ENCODE measurements at regions not wholly inside any gene's neighbourhood (a gene's known extent, or its start where the extent isn't known, plus 50 kb on each side); places are given as distances from the start of the nearest gene placed in this dataset.

GRCh38 chr13:37929308-37929707 is 59.7 kb upstream of the TRPC4 start:
- Histone ChIP-seq H3K27ac (ENCODE audit: insufficient read depth, low read length) (no peak overlapping the region), H4K20me1 (ENCODE audit: insufficient read depth, low read length) (no peaks in the 10 kb centered on the region), H3K18ac (ENCODE audit: low read depth, low read length) (no peak overlapping the region), H2BK5ac (ENCODE audit: low read depth, low read length, poor library complexity, severe bottlenecking) (no peak overlapping the region), H3K4me3 (ENCODE audit: insufficient read depth, low read depth, low read length) (no peak overlapping the region), H2BK15ac (ENCODE audit: low read depth, low read length) (no peak overlapping the region), H4K91ac (ENCODE audit: insufficient read depth, low read depth, low read length) (no peak overlapping the region), H3K4ac (ENCODE audit: low read depth, low read length) (no peak overlapping the region), H3K9me3 (ENCODE audit: control insufficient read depth, insufficient read depth, low read length) (no peaks in the 10 kb centered on the region), H3K9me1 (ENCODE audit: insufficient read depth, low read length) (no peaks in the 10 kb centered on the region), H3K9ac (ENCODE audit: low read depth, low read length) (no peak overlapping the region), H3K4me1 (ENCODE audit: control insufficient read depth, insufficient read depth, low read length) (no peaks in the 10 kb centered on the region), H3K4me2 (ENCODE audit: low read depth, low read length) (no peak overlapping the region), H4K5ac (ENCODE audit: low read depth, low read length) (no peak overlapping the region), H3K56ac (ENCODE audit: extremely low read depth, insufficient read depth, low read length) (no peak overlapping the region), H2AK9ac (replicated peaks; ENCODE audit: low read depth, low read length, poor library complexity) (no peak overlapping the region), H2BK20ac (ENCODE audit: low read depth, low read length) (no peak overlapping the region), H3K23ac (ENCODE audit: low read depth, low read length) (no peak overlapping the region), H2AFZ (replicated peaks; ENCODE audit: low read length, poor library complexity) (no peak overlapping the region), H2AK5ac (ENCODE audit: low read depth, low read length) (no peak overlapping the region), H3K27me3 (ENCODE audit: control insufficient read depth, insufficient read depth, low read length) (peaks cover 1% of the 10 kb centered on the region; the same call in 1 of the 2 replicates), H2BK120ac (ENCODE audit: low read depth, low read length) (no peak overlapping the region), H3K14ac (replicated peaks; ENCODE audit: low read depth, low read length) (no peak overlapping the region), H3K79me1 (ENCODE audit: low read depth in 1 of 2, low read length in 2 of 2) (no peaks in the 10 kb centered on the region), H3K36me3 (ENCODE audit: control insufficient read depth, insufficient read depth, low read length) (no peaks in the 10 kb centered on the region), H4K8ac (ENCODE audit: low read depth in 2 of 2, low read length in 2 of 2) (no peak overlapping the region)
- ChIA-PET POLR2A (ENCODE audit: unreplicated experiment) (no interaction called here), CTCF (no interaction called here)
- intact Hi-C loops (cut with micrococcal nuclease) (no loop called here), in situ Hi-C loops (cut with MboI; ENCODE audit: low sequenced_read_pairs) (no loop called here), dilution Hi-C loops (cut with HindIII; ENCODE audit: low sequenced_read_pairs, unreplicated experiment) (no loop called here)
- WGBS, 2 experiments (ENCODE audit: extremely low coverage in 2 of 2, insufficient read length in 1 of 2), result no CpG with 5 or more reads among the region's 4 CpGs
- no TSS peak for BruUV-seq (replicated peaks)
- ATAC-seq (ENCODE audit: low read depth) (no peak), DNase-seq (no peak)
- TF ChIP-seq MXI1 (IDR thresholded peaks at IDR 0.05; ENCODE audit: borderline replicate concordance, low read depth, low read length) (no peak), CHD1 (IDR thresholded peaks at IDR 0.05; ENCODE audit: low read depth, low read length) (no peak)
